ENCODE measurements at regions not wholly inside any gene's neighbourhood (a gene's known extent, or its start where the extent isn't known, plus 50 kb on each side); places are given as distances from the start of the nearest gene placed in this dataset.

DNA sequence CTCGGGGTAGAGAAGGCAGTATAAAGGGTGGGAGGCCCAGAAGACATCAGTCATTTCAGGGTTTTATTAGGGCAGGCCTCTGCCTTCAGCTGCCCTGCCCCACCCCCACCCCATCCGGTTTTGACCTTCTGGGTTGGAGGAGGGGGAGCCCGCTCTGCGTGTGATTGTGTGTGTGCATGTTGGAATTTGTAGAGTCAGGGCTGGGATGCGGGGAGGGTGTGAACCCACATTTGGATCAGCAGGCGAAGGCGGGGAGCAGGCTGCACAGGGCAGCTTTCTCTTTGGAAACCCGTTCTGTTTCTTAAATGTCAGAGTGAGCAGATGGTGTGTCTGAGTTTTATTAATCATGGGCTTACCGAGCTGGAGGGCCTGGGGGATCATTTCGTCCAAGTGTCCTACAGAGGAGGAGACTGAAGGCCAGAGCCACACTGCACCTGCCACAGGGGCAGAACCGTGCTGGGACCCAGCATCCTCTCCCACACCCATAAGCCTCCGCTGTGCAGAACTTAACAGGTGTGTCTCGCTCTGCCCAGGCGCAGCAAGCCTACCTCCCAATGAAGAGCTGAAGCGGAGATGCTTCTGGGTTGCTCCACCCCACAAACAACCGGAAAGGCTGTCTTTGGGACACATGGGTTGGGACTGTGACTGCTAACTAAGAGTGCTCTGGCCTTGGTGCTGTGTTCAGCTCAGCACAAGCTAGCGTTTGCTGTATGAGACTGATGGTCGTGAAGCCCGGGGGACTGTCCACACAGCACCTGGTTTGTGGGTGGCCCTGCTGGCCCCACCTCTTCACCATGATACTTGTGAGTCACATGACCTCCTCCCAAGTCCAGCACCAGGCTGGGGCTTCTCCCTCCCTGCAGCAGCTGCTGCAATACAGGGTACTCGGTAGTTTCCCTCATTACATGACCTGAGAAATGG, 70.9 kb upstream of the GSE1 start:
- peak; percentile 70 for DNase-seq (ENCODE audit: low read depth)

DNA sequence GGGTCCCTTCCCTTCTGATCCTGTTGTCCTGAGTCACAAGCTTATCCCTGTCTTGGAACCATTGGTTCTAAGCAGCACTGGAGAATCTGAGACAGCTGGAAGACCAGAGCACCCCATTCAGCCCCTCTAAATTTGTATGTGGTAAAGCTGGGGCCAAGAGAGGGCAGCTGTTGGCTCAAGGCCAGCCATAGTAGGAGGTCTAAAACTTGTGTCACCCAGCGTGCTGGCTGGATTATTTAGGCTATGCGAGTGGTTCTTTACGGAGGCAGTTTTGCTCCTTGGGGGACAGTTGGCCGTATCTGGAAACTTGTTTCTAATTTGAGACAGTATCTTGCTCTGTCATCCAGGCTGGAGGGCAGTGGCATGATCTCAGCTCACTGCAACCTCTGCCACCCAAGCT, 69.6 kb upstream of the GSE1 start:
- DNase-seq (ENCODE audit: low read depth) = no peak

DNA sequence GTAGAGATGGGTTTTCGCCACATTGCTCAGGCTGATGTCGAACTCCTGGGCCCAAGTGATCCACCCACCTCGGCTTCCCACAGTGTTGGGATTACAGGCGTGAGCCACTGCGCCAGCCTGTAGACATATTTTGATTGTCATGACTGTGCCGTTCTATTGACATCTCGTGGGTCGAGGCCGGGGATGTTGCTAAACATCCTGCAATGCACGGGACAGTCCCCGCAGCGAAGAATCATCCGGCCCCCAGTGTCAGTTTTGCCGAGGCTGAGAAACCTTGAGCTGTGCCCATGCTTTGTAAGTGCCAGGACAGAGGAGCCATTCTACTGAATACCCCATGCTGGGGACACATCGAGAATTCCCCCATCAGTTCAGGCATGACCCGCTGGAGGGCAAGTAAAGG, 69.1 kb upstream of the GSE1 start:
- DNase-seq (ENCODE audit: low read depth) = no peak

DNA sequence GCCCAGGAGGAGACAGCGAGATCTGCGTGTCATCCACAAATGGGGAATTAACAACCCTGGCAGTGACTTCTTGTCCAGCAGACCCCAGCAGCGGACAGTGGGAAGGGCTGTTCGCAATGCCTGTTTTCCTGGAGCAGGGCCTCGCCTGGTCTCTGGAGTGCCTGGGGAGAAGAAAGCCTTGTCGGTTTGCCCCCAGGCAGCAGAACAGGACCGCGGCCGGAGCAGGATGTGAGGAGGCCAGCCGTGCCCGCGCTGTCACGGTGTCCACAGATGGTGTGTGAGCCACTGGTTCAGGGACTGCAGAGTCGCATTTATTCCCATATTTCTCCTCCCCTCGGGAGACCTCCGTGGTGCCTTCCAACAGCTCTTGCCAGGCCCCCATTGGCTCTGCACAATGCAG, 68.5 kb upstream of the GSE1 start:
- no peak for DNase-seq (ENCODE audit: low read depth)

DNA sequence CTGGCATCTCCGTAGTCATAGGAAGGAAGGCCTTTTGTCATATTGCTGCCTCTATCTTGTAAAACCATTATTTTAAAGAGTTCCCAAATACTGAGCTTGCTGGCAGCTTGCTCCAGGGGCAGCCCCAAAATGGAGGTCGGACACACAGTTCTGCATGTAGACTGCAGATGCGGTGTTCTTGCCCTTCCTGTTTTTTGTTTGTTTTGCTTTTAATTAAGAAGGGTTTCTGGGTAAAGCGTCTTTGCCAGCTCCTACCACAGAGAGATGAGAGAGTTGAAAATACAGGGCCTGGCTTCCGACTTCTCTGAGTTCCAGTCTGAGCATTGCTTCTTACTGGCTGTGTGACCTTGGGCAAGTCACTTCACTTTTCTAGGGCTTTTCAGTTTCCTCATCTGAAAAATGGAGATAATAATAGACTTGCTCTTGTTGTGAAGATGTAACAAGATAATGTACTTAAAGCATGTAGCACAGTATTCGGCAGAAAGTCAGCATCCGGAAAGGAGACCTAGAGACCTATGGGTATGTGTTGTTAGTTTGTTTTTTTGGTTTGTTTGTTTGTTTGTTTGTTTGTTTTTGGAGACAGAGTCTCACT, 67.8 kb upstream of the GSE1 start:
- no peak for DNase-seq (ENCODE audit: low read depth)

DNA sequence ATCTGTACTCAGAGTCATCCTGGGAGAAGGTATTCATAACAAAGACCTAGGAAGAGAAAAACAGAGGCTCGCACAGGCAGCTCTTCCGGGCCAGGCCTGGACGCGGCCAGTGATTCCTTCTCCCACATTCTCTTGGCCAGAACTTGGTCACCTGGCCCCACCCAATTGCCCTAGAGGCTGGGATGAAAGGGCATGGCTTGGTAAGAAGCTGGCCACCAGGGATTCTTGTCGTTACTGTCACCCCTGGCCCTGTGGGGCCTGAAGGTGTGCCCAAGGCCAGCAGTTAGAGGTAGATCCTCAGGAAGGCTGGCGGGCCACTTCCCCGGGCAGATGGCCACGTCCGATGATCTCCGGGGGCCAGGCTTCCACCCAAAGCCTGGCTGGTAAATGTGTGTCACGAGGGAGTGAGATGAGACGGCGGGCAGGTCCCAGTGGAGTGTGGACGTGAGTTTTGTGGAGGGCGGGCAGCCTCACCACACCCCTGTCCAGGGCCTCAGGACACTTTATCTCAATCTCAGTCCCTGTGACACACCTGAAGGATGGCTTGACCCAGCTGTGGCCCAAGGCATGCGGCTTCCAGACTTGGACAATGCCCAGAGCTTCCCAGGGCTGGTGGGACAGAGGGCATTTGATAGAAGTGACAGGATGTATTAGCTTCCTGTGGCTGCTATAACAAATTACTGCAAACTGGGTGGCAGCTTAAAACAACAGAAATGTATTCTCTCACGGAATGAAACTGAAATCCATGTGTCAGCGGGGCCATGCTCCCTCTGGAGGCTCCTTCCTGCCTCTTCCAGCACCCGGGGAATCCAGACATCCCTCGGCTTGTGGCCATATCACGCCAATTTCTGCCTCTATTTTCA, 66.3 kb upstream of the GSE1 start:
- no peak for DNase-seq (ENCODE audit: low read depth)

DNA sequence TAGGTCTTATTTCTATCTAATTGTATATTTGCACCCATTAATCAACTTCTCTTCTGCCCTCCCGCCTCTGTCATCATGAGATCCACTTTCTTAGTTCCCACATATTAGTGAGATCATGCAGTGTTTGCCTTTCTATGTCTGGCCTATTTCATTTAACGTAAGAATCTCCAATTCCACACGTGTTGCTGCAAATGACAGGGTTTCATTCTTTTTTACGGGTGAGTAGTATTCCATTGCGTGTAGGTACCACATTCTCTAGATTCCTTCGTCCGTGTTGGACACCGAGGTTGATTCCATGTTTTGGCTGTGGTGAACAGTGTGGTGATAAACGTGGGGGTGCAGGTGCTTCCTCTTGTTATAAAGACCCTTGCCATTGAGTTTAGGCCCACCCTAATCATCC, 64.7 kb upstream of the GSE1 start:
- DNase-seq (ENCODE audit: low read depth) = no peak

DNA sequence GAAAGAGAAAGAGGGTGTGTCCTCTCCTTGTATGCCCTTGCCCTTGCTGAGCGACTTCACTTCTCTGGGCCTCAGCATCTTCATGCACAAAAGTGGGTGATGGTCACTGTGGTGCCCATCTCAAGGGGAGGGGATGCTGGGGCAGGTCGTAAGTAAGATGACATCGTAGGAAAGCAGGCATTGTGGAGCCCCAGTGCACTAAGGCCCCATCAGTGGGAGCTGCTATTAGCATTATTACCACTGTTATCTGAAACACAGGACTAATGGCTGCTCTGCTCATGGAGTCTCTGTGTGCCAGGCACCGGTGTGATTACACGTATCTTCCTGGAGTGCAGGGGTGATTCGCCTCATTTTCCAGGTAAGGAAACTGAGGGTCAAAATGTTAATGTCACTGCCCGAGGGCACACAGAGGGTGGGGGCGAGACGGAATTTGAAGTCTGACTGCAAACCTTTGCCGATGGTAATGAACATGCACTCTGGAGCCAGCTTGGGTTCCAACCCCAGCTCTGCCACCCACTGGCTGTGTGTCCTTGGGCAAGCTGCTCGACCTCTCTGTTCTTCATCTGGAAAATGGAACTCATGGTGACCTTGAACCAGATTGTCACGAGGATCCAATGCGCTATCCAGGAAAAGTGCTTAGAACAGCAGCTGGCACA, 63.2 kb upstream of the GSE1 start:
- DNase-seq (ENCODE audit: low read depth) = no peak

DNA sequence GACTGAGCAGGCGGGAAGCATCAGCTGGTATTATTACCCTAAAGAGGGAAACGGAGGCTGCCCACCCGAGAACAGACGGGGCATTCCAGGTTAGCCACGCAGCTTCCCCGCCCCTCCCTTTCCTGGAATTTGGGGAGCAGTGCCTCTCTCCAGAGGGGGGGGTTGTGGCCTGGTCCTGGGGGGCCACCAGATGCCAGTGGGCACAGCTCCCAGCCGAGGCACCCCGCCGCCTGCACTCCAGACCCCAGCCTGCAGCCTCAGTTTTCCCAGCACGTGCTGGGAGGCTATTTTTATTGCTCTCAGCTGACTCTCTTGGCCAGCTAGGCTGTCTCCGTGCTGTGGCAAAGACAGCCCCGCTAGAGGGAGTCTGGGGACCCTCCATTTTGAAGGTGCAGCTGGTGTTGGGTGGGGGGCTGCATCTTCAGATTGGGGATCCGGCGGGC, 62.7 kb upstream of the GSE1 start:
- DNase-seq (ENCODE audit: low read depth) = no peak

DNA sequence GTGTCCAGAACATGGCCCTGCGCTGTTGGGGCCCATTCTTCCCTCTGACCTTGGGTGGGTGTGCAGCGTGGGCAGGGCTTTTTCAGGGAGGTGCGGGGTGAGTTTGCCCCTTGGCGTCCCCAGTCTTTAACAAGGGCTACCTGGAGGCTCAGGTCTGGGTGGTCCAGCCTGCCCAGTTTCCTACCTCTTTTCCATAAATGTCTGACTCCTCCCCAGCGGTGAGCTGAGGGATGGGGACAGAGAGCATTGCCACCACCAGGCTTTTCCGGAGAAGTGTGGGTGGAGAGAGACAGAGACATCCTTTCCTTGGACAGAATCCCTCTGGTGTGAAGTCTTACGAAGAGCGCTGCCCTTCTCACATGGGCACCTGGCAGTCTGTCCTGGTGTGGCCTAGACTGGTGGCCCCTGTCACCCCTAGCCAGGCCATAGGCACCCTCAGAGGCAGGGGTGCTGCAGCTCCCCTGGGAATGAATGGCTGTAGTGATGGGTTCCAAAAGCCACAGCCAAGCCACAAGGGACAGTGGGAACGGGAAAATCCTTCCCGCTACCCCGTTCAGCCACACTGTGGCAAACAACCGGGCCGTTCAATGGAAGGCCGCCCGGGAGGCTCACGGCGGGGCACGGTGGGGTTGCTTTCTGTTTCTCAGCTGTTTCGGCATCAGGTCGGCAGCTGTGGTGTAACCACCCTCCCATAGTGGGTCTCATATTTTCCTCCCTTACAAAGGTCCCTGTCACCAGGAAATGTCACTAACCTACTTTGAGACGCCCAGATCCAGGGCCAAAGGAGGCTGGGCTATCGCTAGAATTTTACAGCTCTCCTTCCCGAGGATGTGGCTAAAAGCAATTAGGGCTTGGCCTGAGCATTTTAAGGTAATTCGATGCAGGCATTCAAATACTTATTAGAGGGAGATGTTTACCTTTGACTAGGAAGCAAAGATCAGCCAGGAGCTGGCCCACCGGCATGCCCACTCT, 61.9 kb upstream of the GSE1 start:
- DNase-seq (ENCODE audit: low read depth) = no peak

DNA sequence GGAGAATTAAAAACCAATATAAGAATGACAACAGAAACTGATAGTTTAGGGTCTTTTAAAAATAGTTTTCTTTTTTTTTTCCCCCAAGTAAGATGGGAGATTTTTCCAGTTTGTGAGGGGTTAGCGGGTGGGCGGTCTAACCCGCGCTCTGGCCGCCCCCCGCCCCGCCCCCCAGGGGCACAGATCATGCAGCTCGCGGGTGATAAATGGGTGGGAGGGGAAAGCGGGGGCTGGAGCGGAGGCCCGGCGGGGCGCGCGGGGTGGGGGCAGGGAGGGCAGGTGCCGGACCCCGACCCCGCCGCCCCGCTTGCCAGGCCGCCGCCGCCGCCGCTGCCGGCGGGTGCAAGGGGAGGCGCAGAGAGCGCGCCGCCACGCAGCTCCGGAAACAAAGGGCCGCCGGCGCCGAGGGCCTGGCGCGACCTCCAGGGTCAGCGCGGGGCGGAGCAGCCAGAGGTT, 60.1 kb upstream of the GSE1 start:
- DNase-seq (ENCODE audit: low read depth) = no peak

DNA sequence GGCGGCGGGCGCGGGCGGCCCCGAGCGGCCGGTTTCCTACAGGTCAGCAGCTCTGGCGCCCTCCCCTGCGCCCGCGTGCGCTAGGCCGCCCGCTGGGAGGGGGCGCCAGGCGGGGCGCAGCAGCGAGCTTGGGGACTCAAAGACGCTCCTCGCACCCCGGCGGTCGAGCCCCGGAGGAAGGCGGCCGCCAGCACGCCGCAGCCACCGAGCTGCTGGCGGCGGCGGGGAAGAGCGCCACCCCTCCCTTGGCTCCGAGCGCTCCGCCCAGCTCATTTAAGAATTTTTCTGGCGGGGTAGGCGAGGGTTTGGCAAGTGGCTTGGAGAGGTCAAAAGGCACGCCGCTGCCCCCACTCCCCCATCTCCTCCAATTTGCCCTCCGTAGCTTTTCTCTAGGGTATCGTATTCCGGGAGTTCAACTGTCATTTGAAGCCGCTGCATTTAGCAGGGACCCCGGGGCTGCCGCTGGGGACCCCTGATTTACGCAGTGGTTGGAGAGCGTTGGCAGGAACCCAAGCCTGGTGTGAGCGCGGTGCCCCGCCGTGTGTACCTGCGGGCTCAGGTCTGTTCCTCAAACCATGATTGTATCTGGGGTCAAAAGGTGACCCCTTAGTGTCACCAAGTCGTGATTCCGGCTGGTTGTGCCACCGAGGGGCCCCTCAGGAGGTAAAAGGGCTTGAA, 59.5 kb upstream of the GSE1 start:
- peak; percentile 68 for DNase-seq (ENCODE audit: low read depth)

DNA sequence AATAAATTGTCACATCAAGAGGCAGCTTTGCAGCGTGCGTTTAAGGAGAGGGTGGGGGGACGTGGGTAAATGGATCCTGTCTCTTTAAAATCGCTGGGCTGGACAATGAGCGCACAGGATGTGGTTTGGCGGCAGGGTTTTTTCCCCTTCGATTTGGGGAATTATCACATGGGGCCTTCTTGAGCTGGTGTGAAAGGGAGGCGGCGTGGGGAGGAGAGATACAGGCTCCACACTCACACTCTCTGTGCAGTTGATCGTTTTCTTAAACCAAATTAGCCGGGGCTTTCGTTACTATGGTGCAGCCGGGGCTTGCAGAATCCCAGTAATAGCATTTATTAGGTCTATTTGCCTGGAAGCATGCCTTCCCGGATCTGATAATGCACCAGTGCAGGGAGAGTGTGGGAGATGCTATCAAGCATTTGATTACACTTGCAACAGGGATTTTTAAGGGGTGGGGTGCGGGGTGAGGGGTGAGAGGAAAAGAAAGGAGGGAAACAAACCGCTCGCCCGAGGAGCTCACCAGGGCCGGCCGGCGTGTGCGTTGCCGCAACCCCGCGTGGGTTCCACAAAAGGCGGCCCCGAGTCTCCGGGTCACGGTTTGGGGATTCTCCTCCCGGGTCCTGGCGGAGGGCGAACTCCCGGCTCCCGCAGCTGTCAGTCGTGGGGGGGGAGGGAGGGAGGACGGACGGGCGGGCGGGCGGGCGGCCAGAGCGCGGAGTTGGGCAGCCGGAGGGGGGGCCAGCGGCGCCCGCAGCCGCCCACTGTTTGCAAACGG, 58.8 kb upstream of the GSE1 start:
- DNase-seq (ENCODE audit: low read depth) = peak; percentile 90

DNA sequence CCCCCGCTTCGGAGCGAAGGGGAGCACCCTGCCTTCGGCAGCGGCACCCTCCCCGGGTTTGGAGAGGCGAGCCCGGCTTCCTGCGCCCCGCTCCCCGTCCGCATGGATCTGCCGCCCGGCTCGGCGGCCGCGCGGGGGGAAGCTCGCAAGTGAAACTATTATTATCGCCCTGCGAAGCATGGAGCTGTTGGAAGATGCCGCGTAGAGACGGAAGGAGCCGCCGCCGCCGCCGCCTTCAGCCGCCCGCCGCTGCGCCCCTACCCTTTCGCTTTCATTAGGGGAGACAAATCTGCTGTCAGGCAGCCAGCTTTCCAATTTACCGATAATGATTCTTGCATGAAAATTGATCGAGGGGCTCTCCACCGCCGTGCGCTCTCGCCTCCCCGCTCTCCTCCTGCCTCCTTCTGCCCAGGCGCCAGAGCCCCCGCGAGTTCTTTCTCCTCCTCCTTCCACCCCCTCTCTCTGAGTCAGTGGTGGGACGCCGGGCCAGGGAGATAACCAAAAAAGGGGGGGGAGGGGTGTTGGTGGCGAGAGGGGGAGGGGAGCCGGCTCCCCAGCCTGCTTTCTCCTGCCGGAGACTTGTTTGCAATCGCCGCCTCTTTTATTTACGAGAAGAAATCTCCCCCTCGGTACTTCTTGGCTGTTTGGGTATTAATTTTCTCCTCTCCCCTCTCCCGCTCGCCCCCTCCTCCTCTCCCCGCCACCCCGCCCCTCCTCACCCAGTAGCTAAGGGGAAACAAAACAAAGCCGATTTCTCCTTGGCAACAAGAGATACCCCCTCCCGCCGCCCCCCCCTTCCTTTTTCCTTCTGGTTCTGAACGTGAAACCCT, 58.0 kb upstream of the GSE1 start:
- peak; percentile 85 for DNase-seq (ENCODE audit: low read depth)

DNA sequence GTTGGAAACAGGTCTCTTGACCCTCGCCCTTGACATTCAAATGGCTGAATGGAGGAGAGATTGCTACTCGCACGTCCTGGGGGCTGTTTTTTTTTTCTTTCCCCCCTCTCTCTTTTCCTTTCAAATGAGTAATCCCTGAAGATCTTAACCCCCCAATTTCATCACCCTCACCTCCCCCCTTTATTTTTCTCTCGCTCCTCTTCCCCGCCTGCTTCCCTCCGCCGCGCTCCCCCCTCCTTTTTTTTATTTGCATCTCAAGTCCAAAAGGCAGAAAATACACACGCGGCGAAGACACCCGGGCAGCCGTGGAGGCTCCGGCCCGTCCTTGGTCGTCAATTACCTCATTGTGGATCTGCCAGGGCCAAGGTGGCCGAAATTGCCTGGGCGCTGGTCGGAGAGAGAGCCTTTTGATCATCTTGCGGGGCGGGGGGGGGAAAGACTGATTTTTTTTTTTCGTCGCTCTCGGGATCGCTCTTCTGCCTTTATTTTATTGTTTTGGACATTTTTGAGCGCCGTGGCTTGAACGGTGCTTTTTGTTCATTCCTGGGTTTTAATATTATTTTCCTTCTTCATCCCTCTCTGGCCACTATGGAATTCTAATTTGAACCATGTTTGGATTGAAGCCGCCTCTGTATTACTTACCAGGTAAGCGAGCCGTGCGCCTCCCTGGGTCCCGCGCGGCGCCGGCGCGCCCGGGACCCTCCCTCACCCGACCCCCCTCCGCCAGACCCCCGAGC, 57.2 kb upstream of the GSE1 start:
- peak; percentile 58 for DNase-seq (ENCODE audit: low read depth)

DNA sequence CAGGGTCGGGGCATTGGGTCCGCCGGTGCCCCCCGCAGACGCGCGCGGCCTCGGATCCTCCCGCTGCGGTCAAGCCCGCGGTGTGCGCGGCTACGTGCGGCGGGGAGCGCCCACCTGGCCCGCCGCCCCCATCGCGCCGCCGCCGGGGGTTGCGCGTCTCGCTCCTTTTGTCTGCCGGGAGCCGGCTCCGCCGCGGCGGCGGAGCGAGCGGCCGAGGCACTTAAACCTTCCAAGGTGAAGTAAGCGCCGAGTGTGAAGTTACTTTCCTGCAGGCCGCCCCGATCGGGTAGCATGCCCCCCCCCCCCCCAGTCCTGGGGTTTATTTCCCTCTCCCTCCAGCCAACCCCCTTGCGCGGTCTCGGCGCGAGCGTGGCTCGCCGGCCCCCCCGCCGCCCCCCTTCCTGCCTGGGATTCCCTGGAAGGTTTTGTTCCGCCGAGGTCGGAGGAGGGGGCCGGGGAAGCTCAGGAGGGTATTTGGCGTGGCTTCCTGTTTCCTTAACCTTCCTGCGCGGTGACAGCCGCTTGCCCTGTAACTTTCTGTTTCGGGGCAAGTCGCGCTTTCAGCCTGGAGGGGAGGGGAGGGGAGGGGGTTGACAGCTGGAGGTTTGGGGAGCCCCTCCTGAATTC, 56.6 kb upstream of the GSE1 start:
- DNase-seq (ENCODE audit: low read depth) = peak; percentile 55
